ENCODE measurements at regions not wholly inside any gene's neighbourhood (a gene's known extent, or its start where the extent isn't known, plus 50 kb on each side); places are given as distances from the start of the nearest gene placed in this dataset.
A peak's percentile ranks its signal among the peaks of the same experiment; 100 is the strongest.

DNA sequence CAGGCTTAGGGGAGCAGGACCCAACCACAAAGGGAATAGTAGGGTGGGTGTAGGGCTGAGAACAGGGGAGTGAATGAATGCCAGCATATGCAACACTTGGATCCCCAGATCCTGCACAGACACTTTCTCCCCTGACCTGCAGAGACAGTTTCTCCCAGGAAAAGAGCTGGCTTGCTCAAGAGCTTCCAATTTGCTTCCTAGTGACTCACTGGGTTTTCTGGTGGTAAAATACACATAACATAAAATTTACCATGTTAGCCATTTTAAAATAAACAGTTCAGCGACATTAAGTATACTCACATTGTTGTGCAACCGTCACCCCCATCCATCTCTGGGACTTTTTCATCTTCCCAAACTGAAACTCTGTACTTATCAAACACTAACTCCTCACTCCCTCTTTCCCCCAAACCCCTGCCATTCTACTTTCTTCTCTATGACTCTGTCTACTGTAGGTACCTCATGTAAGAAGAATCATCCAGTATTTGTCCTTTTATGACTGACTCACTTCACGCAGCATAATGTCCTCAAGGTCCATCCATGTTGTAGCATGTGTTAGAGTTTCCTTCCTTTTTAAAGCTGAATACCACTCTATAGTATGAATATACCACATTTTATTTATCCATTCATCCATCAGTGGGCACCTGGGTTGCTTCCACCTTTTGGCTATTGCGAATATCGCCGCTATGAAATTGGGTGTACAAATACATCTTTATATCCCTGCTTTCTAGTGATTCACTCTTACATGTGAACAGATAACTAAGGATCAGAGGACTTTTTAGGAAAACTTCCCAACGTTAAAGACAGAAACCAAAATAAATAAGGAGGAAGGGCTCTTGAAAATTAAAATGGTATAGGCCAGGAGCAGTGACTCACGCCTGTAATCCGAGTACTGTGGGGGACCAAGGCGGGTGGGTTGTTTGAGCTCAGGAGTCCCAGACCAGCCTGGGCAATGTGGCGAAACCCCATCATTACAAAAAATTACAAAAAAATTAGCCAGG lies 95.6 kb upstream of the TJP1 start:
- no peak for DNase-seq (ENCODE audit: low spot score)

DNA sequence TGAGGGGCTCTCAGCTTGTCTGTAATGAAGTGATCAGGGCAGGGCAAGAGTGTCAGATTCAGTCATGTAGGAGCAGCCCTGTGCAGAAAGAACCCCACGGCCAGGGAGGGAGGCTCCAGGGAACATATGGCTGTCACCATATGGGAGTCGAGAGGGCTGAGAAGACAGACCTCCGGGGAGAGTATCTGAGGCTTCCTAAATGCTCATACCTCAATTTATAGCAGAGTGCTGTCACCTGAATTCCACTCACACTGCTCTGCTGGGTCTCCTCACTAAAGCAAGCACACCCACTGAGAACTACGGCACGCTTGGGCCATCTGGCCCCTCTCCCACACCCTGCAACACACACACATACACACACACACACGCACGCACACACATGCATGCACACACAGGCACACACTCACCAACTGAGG lies 92.3 kb upstream of the TJP1 start:
- no peak for DNase-seq (ENCODE audit: low spot score)

DNA sequence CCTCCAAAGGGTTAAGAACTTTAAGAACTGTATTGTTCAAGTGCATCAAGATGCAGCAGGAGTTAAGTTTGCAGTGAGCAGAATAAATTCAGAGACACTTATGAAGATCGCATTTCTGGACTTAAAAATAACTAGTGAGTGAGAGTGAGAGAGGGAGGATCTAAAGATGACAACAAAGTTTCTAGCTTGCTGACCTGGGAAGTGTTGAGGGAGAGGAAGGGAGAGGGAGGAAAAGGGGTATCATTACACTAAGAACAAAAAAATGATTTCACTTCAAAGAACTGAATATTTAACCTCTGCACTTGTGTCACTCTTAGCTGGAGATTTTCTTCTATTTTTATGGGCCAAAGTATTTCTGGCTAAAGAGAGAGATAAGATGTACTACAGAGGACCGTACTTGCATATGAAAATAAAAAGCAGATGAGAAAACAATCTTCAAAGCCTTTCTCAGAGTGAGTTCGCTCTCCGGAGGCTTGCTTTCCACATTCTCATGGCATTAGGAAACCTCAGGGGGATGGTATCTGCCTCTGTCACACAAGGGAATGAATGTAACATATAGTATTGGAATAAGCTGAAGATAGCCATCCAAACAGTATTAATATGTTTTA lies 91.4 kb upstream of the TJP1 start:
- DNase-seq (ENCODE audit: low spot score), result no peak

DNA sequence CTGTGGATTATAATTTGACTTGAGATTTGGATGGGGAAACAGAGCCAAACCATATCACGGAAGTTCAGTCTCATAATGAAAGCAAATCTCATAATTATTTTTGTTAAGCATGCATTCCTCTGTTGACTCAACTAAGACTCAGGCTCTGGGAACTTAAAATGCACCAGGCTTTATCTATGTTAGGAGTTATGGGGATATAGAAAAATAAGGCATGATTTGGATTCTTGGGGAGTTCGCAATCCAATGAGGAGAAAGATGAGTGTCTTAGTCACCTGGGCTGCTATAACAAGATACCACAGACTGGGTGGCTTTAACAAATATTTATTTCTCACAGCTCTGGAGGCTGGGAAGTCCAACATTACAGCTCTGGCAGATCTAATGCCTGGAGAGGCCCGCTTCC lies 89.4 kb upstream of the TJP1 start:
- no peak for DNase-seq (ENCODE audit: low spot score)

DNA sequence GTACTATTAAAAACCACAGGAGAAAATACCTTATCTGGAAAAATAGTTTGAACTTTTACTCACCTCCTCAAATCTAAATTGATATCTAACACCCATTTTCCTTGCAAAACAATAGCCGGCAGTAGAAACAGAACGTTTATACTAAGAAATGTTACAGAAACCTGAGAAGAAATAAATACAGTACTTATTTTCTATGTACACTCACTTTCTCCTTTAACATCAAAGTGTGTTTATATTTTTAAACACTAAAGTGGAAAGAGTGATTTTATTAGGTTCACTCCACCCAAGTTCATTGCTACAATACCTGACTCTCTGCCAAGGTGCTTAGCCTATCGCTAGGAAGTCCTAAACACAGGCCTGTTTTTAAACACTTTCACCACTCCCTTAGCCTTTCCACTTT lies 87.8 kb upstream of the TJP1 start:
- DNase-seq (ENCODE audit: low spot score), result no peak

DNA sequence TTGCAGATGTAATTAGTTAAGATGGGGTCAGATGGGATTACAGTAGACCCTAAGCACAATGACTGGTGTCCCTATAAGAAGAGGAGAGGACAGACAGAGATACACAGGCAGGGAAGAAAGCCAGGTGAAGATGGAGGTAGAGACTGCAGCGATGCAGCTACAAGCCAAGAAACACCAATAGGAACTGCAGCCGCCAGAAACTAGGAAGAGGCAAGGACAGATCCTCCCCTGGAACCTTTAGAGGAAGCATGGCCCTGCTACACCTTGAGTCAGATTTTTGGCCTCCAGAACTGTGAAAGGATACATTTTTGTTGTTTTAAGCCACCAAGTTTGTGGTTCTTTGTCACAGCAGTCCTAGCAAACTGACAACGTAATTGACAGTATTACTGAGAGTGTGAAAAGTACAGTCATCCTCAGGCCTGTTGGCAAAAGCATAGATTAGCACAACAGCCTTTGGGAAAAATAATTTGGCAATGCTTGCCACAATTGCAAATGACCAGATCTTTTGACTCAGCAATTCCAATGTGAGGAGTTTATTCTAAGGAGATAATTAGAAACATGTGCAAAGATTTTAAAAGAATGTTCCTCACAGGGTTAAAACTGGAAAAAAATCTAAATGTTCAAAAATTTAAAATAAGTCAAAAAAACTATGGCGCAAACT lies 82.6 kb upstream of the TJP1 start:
- no peak for DNase-seq (ENCODE audit: low spot score)

DNA sequence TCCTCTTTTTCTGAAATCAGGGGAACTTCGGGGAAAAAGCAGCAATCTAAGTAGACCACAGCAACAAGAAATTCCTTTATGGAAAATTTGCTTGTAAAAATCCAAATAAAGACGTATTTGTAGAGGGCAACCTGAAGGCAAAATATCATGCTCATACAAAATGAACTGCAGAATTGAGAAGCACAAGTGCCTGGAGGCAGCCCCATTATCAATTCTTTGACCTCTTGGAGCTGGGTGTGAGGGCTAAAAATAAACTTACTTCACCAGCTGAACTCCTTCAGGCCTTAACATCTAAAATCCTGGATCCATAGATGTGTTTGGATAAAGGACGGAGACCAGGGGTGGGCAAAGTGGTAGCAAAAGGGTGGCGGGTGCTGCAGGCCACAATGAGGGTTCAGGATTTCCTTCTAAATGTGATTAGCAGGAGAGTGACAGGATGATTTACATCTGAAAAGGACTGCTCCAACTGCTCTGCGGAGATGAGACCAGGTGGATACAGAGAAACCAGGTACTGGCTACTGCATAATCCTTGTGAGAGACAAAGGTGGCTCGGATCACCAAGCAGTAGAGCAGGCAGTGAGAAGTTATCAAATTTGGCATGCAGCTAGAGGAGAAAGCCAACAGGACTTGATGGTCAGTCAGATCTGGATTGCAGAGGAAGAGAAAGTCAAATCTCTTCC lies 81.7 kb upstream of the TJP1 start:
- peak; percentile 51 for DNase-seq (ENCODE audit: low spot score)

DNA sequence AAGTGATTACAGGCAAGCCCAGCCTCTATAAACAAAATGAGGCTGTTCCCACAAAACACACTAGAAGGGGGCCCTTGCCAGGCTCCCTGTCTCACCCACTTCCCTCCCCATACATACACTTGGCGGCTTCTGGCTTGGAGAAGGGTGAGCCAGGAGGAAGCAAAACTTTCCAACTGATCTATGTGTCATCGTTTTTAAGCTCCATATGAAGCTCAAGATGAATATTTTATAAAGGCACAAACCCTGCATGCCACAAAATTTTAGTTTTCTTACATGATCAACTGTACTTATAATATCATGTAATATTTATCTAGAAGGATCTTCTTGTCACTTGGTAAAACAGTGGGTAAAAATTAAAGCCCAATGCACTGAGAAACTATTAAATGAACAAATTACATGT lies 80.8 kb upstream of the TJP1 start:
- no peak for DNase-seq (ENCODE audit: low spot score)

DNA sequence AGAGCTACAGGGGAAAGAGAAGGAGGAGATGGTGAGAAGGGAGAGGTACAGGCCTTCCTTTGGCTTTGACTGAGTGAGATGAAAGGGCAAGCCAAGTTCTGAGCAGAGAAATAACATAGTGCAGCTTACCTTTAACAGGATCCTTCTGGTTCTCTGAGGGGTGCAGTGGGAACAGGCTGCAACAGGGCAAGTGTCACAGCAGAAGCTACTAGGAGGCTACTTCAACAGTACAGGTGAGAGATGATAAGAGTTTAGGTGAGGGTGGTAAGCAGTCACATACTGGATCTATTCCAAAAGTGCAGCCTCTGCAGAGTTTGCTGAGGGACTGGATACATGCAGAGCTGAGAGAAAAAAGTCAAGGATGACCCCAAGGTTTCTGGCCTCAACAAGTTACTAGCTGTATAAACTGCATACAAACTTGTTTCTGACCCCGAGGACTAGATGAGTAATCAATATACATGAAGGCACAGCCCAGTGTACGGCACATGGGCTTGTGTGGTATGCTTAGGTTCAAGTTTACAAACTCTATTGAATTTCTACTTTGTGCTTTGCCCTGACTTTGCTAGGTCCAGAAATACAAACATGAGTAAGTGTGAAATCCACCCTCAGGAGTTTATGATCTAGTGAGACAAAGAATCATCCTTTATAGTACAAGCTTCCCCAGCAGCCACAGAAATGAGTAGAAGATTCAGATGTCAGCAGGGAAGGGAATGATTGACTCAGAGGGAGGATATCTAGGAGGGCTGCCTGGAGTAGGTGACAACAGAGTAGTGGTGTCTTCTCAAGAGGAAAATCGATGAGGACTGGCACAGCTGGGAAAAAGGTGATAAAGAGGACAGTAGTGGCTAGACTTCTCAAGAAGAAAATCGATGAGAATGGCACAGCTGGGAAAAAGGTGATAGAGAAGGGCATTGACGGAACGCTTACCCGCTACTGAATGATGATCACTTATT lies 78.2 kb upstream of the TJP1 start:
- DNase-seq (ENCODE audit: low spot score), result no peak

DNA sequence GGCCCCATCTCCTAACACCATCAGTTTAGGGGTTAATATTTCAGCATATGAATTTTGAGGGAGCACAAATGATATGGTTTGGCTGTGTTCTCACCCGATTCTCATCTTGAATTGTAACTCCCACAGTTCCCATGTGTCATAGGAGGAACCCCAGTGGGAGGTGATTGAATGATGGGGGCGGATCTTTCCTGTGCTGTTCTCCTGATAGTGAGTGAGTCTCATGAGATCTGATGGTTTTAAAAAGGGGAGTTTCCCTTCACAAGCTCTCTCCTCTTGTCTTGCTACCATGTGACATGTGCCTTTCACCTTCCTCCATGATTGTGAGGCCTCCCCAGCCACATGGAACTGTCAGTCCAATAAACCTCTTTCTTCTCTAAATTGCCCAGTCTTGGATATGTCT lies 73.8 kb upstream of the TJP1 start:
- DNase-seq (ENCODE audit: low spot score), result no peak

DNA sequence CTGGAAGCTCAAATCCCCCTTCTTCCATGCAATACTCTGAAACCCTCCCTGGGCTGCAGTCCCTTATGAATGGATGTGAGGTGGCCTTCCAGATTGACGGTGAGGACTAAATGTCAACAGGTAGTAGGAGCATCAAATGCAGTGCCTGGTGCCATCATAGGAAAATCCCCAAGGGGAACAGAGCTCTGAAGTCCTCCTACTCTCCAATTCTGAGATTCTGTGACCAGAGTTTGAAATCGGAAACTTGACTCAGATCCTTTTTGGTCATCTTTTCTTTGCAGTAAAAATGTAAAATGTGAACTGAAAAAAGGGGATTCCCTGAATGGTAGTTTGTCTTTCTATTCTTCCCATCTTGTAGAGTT lies 68.8 kb upstream of the TJP1 start:
- DNase-seq (ENCODE audit: low spot score), result no peak

DNA sequence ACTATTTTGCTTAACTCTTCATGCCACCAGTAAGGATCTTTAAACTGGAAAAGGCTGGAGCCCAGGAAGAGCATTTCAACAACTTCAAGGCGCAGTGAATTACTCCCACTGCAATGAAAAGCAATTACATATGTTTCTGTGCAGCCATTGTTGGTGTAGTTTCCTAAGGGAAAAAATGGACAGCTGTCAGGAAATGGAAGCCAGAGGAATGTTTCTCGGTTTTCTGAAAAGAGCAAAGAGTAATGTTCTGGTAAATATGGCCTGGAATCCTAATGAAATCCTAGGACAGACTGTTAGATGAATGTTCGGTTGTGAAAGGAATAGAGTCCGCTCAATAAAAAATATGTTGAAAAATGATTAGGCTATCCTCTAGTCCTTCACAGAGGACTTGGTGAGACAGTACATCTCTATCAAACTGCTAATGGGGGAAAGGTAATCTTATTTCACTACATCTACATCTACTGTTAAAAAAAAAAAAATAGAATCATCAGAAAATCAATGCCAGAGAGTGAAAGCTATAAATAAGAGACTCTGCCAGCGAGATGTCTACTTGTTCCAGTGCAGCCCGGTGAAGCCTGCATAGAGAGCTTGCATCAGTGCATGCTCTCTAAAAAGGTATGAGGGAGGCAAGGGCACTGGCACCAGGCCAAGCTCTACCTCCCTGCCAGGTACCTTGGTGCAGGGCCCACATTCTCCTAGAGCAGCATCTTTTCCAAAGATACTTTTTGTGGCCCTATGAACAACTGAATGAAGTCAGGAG lies 68.2 kb upstream of the TJP1 start:
- no peak for DNase-seq (ENCODE audit: low spot score)

DNA sequence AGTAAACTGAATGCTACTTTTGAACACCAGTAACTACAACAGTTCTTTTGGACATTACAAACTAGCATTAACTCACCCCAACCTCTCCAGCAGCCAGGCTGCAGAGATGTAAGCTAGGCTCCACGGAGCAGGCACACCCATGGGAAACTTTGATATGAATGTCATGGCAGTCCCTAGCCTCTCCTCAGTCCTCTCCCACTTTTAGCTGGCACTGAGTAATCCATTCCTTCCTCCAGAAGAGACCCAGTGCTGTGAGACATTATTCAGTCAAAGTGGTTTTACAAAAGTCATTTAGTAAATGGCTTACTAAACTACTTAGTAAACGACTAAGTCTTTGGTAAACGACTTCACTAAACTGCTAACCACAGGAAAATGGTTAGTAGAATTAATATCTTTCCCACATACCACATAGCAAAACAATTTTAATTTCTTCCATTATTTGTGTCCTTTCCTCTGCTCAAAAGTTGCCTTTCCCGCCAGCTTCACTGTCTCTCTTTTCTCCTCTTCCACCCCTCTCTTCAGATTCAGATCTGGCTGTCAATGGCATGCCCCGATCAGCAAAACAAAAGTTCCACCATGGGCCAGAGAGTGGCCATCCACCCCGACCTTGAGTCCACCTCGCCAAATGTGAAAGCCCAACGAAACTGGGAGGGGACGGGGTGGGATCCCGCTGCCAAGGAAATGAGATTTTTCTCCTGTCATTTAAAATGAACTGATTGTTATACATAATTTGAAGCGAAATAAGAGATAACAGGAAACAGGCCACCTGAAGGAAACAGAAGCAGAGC lies 67.5 kb upstream of the TJP1 start:
- DNase-seq (ENCODE audit: low spot score), result peak; percentile 45

DNA sequence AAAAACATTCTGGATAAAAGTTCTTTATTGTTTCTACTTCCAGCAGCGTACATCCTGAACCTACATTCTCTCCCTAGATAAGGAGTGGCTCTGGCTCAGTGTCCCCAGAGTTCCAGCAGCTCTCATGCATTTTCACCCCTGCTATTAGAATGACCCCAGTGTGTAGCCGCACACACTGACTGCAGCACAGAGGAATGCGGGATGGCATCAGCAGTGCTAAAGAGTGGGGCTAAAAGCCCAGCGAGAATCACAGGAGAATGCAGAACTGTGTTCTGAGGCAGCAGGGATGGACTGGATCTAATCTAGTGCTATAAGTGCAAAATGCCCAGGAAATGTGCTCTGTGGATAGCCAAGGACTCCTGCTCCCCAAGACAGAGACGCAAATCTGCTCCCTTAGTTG lies 66.4 kb upstream of the TJP1 start:
- DNase-seq (ENCODE audit: low spot score), result peak; percentile 41

DNA sequence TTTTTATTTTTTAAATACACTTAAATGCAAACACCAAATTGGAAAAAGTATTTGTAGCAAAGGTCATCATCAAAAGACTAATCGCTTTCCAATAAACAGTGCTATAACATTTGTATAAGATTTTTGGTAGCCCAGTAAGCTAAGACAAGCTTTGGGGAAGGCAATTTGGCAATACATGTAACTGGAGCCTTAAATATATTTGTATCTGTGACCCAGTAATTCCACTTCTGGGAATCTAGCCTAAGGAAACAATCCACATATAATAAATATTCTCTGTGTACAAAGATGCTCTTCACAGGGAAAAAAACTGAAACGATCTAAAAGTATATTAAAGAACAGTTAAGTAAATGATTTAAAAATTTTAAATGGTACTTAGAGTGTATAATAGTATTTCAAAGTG lies 65.5 kb upstream of the TJP1 start:
- DNase-seq (ENCODE audit: low spot score), result no peak

DNA sequence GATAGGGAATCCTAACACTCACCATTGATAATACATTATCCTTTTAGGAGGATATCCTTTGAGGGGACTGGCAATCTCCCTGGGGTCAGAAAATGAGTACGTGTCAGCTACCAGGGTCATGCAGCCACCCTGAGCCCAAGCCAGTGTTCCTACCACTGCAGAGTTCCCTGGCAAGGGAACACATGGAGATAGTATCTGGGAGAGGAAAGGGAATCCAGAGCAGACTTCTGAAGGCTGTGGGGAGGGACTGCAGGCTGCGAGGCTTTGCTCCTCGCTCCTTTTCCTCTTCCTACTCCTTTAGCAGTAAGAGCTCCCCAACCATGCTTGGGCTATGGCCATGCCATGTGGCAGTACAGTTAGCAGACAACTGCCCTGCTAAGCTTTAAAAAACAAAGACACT lies 62.9 kb upstream of the TJP1 start:
- DNase-seq (ENCODE audit: low spot score), result no peak

DNA sequence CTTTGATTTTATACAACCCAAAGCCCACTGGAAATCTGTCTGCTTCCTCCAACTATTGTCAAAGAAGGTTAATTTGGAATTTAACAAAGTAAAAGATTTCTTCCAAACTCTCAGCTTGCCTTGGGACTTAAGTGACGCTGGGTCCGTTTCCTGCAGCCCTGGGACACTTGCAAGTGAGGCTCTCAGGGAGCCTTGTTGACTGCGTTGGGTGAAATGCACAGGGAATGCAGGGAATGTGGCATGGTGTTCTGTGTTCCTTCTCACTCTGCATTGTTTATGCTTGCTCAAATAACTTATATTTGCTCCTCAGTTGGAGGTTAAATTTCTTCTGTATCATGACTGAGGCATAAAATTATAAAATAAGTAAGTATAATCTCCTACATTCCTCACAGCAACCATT lies 60.9 kb upstream of the TJP1 start:
- no peak for DNase-seq (ENCODE audit: low spot score)

DNA sequence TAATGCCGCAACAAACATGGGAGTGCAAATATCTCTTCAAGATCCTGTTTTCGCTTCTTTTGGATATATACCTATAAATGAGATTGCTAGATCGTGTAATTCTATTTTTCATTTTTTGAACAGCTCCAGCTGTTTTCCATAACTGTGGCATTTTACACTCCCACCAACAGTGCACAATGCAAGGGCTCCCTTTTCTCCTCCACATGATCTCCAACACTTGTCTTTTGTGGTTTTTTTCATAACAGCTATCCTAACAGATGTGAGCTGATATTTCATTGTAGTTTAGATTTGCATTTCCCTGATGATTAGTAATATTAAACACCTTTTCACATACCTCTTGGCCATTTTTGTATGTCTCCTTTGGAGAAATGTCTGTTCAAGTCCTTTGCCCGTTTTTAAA lies 58.6 kb upstream of the TJP1 start:
- no peak for DNase-seq (ENCODE audit: low spot score)

DNA sequence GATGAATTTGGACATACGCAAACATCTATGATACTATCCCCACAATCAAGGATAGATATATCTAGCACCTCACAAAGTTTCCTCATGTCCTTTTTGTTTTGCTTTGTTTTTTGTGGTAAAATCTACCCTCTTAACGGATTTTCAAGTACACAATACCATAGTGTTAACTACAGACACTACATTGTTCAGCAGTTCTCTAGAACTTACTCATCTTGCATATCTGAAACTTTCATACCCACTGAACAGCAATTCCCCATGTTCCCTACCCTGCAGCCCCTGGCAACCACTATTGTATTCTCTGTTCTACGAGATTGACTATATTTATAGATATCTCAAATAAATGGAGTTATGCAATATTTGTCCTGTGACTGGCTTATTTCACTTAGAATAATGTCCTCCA lies 58.1 kb upstream of the TJP1 start:
- DNase-seq (ENCODE audit: low spot score), result no peak

DNA sequence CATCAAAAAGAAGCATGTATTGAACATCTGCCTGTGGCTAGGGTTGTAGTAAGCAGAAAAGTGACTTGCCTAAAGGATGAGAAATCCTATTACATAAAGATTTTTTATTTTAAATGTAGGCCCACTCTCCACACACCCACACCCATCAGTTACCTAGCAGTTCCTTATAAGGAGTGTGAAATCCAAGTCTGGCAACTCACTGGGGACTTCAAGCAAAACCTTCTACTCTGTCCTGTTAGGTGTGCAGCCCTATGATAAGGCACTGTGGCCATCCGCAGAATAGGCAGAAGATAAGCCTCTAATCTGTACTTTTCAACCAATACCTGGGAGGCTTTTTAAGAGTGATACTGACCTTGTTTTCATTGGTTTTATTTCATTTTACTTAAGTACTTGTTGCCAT lies 52.7 kb upstream of the TJP1 start:
- DNase-seq (ENCODE audit: low spot score), result no peak

All from iPS-NIHi11 (cell line).